Transverse colon (tissue), 4 donors: ENCODE measurements at regions not wholly inside any gene's neighbourhood (a gene's known extent, or its start where the extent isn't known, plus 50 kb on each side); places are given as distances from the start of the nearest gene placed in this dataset.

Source experiments
- POLR2AphosphoS5 ChIP-seq, 3 donors: sonication (generic); formaldehyde crosslinking; IDR thresholded peaks; one replicate each; pipeline ENCODE4 v1.6.1; 2016; ENCODE audit warnings: antibody characterized with exemption in 3 of 3
- TF ChIP-seq, protein P1 (sequence below), 5 experiments: fragments of 200-600 bp in 3 of 5; fragments of 450-650 bp in 2 of 5; sonication (generic) in 3 of 5; IDR thresholded peaks; 1 replicate in 2 of 5; 2 replicates in 3 of 5; pipeline ENCODE4 v1.5.1; 2016 to 2017; ENCODE audit warnings: antibody characterized with exemption in 5 of 5, inconsistent platforms in 3 of 5, mild to moderate bottlenecking in 2 of 5, moderate library complexity in 1 of 5

DNA sequence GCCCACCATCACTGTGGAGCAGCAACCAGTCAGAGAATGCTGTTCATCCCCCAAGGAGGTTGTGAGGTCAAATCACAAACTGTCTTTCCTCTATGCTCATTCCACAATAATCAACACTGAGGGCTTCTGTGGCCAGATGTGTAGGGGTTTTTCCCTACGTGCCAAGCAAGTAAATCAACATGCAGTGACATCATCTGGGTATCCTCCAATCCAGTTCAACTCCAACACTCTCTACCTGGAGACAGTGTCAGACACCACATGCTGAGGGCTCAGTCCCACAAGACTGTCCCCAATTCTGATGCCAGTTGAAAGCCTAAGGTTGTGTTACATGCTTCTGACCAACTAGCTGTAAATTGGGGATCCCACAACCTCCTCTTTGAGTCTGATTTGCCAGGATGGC lies 57.3 kb upstream of the DMRT1 start:
- TF ChIP-seq, protein P1, sequence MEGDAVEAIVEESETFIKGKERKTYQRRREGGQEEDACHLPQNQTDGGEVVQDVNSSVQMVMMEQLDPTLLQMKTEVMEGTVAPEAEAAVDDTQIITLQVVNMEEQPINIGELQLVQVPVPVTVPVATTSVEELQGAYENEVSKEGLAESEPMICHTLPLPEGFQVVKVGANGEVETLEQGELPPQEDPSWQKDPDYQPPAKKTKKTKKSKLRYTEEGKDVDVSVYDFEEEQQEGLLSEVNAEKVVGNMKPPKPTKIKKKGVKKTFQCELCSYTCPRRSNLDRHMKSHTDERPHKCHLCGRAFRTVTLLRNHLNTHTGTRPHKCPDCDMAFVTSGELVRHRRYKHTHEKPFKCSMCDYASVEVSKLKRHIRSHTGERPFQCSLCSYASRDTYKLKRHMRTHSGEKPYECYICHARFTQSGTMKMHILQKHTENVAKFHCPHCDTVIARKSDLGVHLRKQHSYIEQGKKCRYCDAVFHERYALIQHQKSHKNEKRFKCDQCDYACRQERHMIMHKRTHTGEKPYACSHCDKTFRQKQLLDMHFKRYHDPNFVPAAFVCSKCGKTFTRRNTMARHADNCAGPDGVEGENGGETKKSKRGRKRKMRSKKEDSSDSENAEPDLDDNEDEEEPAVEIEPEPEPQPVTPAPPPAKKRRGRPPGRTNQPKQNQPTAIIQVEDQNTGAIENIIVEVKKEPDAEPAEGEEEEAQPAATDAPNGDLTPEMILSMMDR (IDR thresholded peaks at IDR 0.05): no peak
- TF ChIP-seq POLR2AphosphoS5 (IDR thresholded peaks at IDR 0.05): no peak
